Nephron (organoid): ENCODE measurements at regions not wholly inside any gene's neighbourhood (a gene's known extent, or its start where the extent isn't known, plus 50 kb on each side); places are given as distances from the start of the nearest gene placed in this dataset.

Experiments used
- H3K27ac Mint-ChIP-seq, 3 experiments: 2 replicates each; pipeline ENCODE4 v1.8.0; 2020; ENCODE audit warnings: mixed read lengths in 3 of 3, mild to moderate bottlenecking in 2 of 3, moderate library complexity in 1 of 3
- H3K27me3 Mint-ChIP-seq: 2 replicates; pipeline ENCODE4 v1.8.0; 2021; ENCODE audit warnings: low read depth, mild to moderate bottlenecking, moderate library complexity, mixed read lengths
- H3K36me3 Mint-ChIP-seq: 2 replicates; pipeline ENCODE4 v1.8.0; 2020; ENCODE audit warnings: low read depth, mixed read lengths
- H3K4me1 Mint-ChIP-seq: 2 replicates; pipeline ENCODE4 v1.8.0; 2020; ENCODE audit warnings: mixed read lengths
- H3K4me3 Mint-ChIP-seq, 3 experiments: 2 replicates each; pipeline ENCODE4 v1.8.0; 2020; ENCODE audit warnings: mild to moderate bottlenecking in 3 of 3, mixed read lengths in 3 of 3, moderate library complexity in 2 of 3
- H3K9me3 Mint-ChIP-seq: 2 replicates; pipeline ENCODE4 v1.8.0; 2020; ENCODE audit warnings: mixed read lengths
- TF ChIP-seq, protein P1 (sequence below), 3 experiments: fragments of 200-600 bp; sonication (generic); IDR thresholded peaks; one replicate each; pipeline ENCODE4 v1.5.0; 2021; ENCODE audit warnings: antibody characterized with exemption in 3 of 3; ENCODE audit not compliant: unreplicated experiment in 3 of 3

DNA sequence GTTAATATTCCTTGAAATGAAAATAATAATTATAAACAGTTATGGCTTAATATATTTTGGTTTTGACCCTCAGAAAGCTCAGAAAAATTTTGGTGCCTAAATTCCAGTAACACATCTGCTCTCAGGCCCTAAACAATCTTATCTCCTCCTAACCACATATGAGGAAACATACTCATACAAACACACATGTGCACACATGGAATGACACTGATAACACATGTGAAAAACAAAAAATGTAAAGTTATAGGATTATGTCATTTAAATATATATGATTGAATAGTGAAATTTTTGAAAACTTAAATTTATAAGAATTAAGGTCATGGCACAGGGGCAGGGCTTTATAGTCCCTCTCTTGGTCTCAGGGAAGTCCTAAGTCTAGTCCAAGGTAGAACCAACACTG, 127.2 kb upstream of the TRPC7 start:
- H3K27ac Mint-ChIP-seq, result no peak overlapping the region
- H3K9me3 Mint-ChIP-seq, result peaks cover 26% of the 10 kb centered on the region
- H3K4me3 Mint-ChIP-seq, result no peak overlapping the region
- no peaks in the 10 kb centered on the region for H3K27me3 Mint-ChIP-seq
- H3K36me3 Mint-ChIP-seq, result no peaks in the 10 kb centered on the region
- TF ChIP-seq, protein P1, sequence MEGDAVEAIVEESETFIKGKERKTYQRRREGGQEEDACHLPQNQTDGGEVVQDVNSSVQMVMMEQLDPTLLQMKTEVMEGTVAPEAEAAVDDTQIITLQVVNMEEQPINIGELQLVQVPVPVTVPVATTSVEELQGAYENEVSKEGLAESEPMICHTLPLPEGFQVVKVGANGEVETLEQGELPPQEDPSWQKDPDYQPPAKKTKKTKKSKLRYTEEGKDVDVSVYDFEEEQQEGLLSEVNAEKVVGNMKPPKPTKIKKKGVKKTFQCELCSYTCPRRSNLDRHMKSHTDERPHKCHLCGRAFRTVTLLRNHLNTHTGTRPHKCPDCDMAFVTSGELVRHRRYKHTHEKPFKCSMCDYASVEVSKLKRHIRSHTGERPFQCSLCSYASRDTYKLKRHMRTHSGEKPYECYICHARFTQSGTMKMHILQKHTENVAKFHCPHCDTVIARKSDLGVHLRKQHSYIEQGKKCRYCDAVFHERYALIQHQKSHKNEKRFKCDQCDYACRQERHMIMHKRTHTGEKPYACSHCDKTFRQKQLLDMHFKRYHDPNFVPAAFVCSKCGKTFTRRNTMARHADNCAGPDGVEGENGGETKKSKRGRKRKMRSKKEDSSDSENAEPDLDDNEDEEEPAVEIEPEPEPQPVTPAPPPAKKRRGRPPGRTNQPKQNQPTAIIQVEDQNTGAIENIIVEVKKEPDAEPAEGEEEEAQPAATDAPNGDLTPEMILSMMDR (IDR thresholded peaks at IDR 0.05; ENCODE audit: unreplicated experiment in 3 of 3), result no peak
- H3K4me1 Mint-ChIP-seq, result no peaks in the 10 kb centered on the region

DNA sequence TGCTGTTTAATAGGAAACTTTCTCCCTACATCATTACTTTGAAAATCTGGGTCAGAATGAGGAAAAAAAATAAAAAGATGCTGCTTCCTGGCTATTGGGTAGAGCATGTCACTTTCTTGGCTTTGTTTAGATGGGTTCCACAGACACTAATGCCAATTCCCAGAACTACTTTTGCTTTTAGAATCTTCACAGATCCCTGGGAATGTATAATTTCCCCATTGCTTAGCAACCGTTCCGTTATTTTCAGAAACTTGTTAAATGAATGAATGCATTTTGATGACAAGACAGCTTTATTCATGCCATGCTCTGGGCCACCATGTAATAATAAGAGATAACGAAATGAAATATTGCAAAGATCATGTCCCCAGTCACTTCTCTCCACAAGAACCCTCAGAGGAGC, 126.5 kb upstream of the TRPC7 start:
- peaks cover 18% of the 10 kb centered on the region for H3K9me3 Mint-ChIP-seq
- TF ChIP-seq, protein P1 (IDR thresholded peaks at IDR 0.05; ENCODE audit: unreplicated experiment in 3 of 3), result no peak
- no peaks in the 10 kb centered on the region for H3K4me1 Mint-ChIP-seq
- no peak overlapping the region for H3K4me3 Mint-ChIP-seq
- H3K36me3 Mint-ChIP-seq, result no peaks in the 10 kb centered on the region
- no peaks in the 10 kb centered on the region for H3K27me3 Mint-ChIP-seq
- no peak overlapping the region for H3K27ac Mint-ChIP-seq

DNA sequence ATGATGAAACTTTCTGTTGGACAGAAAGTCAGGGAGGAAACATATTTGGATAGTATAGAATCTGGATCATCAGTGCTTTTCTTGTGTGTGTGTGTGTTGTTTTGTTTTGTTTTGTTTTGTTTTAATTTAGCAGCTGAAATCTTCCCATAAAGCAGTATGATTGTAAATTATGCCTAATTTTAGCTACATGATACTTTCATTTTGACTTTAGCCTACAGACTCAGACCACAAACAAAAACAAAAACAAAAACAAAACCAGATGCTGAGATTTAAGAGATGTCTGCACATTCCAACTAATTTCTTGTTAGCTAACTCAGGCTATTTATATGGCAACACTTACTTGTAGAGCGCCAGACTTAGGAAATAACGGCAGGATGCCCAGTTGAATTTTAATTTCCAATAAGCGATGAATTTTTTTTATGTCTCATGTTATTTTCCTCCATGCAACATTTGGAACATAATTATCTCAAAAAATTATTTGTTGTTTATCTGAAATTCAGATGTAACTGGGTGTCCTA, 119.5 kb upstream of the TRPC7 start:
- peaks cover 4% of the 10 kb centered on the region for H3K27me3 Mint-ChIP-seq
- H3K9me3 Mint-ChIP-seq, result no peaks in the 10 kb centered on the region
- H3K4me3 Mint-ChIP-seq, result no peak overlapping the region
- TF ChIP-seq, protein P1 (IDR thresholded peaks at IDR 0.05; ENCODE audit: unreplicated experiment in 3 of 3), result no peak
- no peaks in the 10 kb centered on the region for H3K36me3 Mint-ChIP-seq
- no peak overlapping the region for H3K27ac Mint-ChIP-seq
- H3K4me1 Mint-ChIP-seq, result no peaks in the 10 kb centered on the region

DNA sequence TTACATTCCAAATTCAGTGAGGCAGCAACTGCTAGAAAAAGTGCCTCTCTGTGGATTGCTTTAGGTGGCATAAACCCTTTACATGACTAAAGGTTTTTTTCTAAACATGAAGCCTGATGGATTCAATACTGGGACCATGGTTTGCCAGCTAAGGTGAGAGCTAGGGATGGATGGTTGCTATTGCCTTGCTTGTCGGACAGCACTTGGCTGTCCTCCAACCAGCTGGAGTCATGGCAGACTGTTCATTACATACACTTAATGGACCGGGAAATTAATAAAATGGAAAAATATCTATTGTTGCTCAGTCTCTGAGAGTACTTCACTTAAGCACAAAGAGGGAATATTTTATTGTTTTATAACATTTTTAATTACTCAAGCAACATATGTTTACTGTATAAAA, 116.9 kb upstream of the TRPC7 start:
- TF ChIP-seq, protein P1 (IDR thresholded peaks at IDR 0.05; ENCODE audit: unreplicated experiment in 3 of 3), result no peak
- no peak overlapping the region for H3K4me3 Mint-ChIP-seq
- H3K4me1 Mint-ChIP-seq, result no peaks in the 10 kb centered on the region
- no peaks in the 10 kb centered on the region for H3K9me3 Mint-ChIP-seq
- H3K27me3 Mint-ChIP-seq, result peaks cover 9% of the 10 kb centered on the region
- H3K27ac Mint-ChIP-seq, result no peak overlapping the region
- no peaks in the 10 kb centered on the region for H3K36me3 Mint-ChIP-seq

DNA sequence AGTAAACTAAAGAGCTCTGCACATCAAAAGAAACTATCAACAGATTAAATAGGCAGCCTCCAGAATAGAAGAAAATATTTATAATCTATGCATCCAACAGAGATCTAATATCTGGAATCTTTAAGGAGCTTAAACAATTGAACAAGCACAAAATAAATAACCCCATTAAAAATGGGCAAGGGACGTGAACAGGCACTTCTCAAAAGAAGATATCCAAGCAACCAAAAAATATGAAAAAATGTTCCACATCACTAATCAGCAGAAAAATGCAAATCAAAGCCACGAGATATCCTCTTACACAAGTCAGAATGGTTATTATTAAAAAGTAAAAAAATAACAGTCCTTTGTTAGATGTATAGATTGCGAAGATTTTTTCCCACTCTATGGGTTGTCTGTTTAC, 109.1 kb upstream of the TRPC7 start:
- TF ChIP-seq, protein P1 (IDR thresholded peaks at IDR 0.05; ENCODE audit: unreplicated experiment in 3 of 3), result no peak
- H3K36me3 Mint-ChIP-seq, result no peaks in the 10 kb centered on the region
- H3K9me3 Mint-ChIP-seq, result peaks cover 21% of the 10 kb centered on the region
- H3K27me3 Mint-ChIP-seq, result peaks cover 5% of the 10 kb centered on the region
- no peak overlapping the region for H3K4me3 Mint-ChIP-seq
- no peaks in the 10 kb centered on the region for H3K4me1 Mint-ChIP-seq
- no peak overlapping the region for H3K27ac Mint-ChIP-seq

DNA sequence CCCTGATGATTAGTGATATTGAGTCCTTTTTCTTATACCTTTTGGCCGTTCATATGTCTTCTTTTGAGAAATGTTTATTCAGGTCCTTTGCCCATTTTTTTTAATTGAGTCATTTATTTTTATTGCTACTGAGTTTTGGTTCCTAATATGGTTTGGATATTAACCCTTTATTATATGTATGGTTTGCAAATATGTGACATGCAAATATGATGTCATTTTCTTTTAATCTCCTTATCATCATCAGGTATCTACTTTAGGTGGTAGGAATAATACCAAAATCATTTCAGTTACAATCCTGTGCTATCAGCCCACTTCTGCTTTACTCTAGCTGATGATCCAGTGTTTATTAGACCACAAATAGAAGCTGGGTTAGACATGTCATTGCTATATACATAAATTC, 102.3 kb upstream of the TRPC7 start:
- Mint-ChIP-seq H3K4me1 (no peaks in the 10 kb centered on the region), H3K27ac (no peak overlapping the region), H3K9me3 (no peaks in the 10 kb centered on the region)

More for the DNA sequence above, 102.3 kb upstream of the TRPC7 start:
- TF ChIP-seq, protein P1 (IDR thresholded peaks at IDR 0.05; ENCODE audit: unreplicated experiment in 3 of 3), result no peak
- Mint-ChIP-seq H3K4me3 (no peak overlapping the region), H3K36me3 (no peaks in the 10 kb centered on the region), H3K27me3 (peaks cover 6% of the 10 kb centered on the region)
